IPS DF 6.9 (cell line): ENCODE measurements at regions not wholly inside any gene's neighbourhood (a gene's known extent, or its start where the extent isn't known, plus 50 kb on each side); places are given as distances from the start of the nearest gene placed in this dataset.

Source experiments
- DNase-seq: peaks from one replicate; pipeline ENCODE4 v3.0.0-alpha.2; 2013; ENCODE audit warnings: low read depth, low spot score
- H3K27ac ChIP-seq: one replicate; pipeline ENCODE4 v1.5.1; 2013; ENCODE audit warnings: low read length, control low read depth
- H3K27me3 ChIP-seq: 2 replicates; pipeline ENCODE4 v1.6.1; 2013; ENCODE audit warnings: mild to moderate bottlenecking, low read length; ENCODE audit not compliant: control insufficient read depth, insufficient read depth
- H3K36me3 ChIP-seq: 2 replicates; pipeline ENCODE4 v1.6.1; 2013; ENCODE audit warnings: low read length; ENCODE audit not compliant: control insufficient read depth, insufficient read depth
- H3K4me1 ChIP-seq: 2 replicates; pipeline ENCODE4 v1.6.1; 2013; ENCODE audit warnings: low read length; ENCODE audit not compliant: control insufficient read depth, insufficient read depth
- H3K4me3 ChIP-seq: 2 replicates; pipeline ENCODE4 v1.5.1; 2013; ENCODE audit warnings: mild to moderate bottlenecking, low read length
- H3K9me3 ChIP-seq: 2 replicates; pipeline ENCODE4 v1.6.1; 2013; ENCODE audit warnings: low read length, inconsistent platforms; ENCODE audit not compliant: control insufficient read depth, insufficient read depth
- WGBS: extraction: QIAGEN DNeasy Blood & Tissue Kit; methylation state at CpG from one replicate; pipeline ENCODE4 v1.1.7; 2013; ENCODE audit warnings: mixed read lengths, missing lambda C conversion rate; ENCODE audit not compliant: insufficient read length, insufficient coverage; 5-methylcytosine and 5-hydroxymethylcytosine counted together

DNA sequence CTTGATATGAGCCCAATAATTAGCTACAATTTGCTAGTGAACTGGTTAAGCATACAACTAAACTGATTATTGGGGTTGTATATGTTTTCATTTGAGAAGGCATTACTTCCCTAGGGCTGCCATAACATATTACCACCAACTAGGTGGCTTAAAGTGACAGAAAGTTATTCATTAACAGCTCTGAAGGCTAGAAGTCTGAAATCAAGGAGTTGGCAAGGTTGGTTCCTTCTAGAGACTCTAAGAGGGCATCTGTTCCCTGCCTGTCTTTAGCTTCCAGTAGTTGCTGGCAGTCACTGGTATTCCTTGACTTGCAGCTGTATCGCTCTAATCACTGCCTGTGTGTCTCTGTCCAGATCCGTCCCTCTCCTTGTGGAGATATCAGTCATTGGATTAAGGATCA lies 86.3 kb downstream of the LHX9 start:
- no peaks in the 10 kb centered on the region for H3K27me3 ChIP-seq
- no peak for DNase-seq
- no CpG with 5 or more reads among the region's 2 CpGs for WGBS
- no peaks in the 10 kb centered on the region for H3K36me3 ChIP-seq
- H3K4me1 ChIP-seq: no peaks in the 10 kb centered on the region
- H3K9me3 ChIP-seq: no peaks in the 10 kb centered on the region
- no peak overlapping the region for H3K27ac ChIP-seq
- H3K4me3 ChIP-seq: no peak overlapping the region

- no peaks in the 10 kb centered on the region for H3K36me3 ChIP-seq
- H3K9me3 ChIP-seq: no peaks in the 10 kb centered on the region
- DNase-seq: no peak
- no peak overlapping the region for H3K27ac ChIP-seq
- no CpG with 5 or more reads among the region's 1 CpG for WGBS
- no peaks in the 10 kb centered on the region for H3K4me1 ChIP-seq
- no peak overlapping the region for H3K4me3 ChIP-seq
- no peaks in the 10 kb centered on the region for H3K27me3 ChIP-seq
Measured at GRCh38 chr1:198007011-198007410, 89.8 kb downstream of the LHX9 start.

- Histone ChIP-seq H3K36me3 (no peaks in the 10 kb centered on the region), H3K27me3 (no peaks in the 10 kb centered on the region), H3K4me3 (no peak overlapping the region), H3K27ac (no peak overlapping the region), H3K9me3 (no peaks in the 10 kb centered on the region), H3K4me1 (no peaks in the 10 kb centered on the region)
- WGBS: no CpG with 5 or more reads among the region's 5 CpGs
- no peak for DNase-seq
Measured at GRCh38 chr1:198007687-198008607, 90.8 kb downstream of the LHX9 start.

DNA sequence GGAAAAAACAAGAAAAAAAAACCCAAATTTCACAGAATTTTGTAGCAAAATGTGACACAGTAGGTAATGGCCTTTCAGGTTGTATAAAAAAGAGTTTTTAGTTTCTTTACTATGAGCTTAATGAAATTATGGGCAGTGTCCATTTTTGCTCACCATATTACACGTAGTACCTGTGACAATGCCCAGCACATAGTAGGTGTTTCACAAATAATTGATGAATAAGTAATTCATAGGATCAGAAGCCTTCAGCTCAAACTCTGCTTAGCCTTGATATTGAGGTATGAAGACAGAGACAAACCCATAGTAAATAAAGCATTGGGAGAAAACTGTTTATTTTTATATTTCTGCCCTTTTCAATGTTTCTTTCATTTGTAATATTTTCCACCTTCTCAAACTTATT lies 97.2 kb downstream of the LHX9 start:
- no peaks in the 10 kb centered on the region for H3K9me3 ChIP-seq
- no peak for DNase-seq
- H3K27me3 ChIP-seq: no peaks in the 10 kb centered on the region
- no peak overlapping the region for H3K27ac ChIP-seq
- H3K36me3 ChIP-seq: no peaks in the 10 kb centered on the region
- H3K4me3 ChIP-seq: no peak overlapping the region
- no peaks in the 10 kb centered on the region for H3K4me1 ChIP-seq
- WGBS: no CpG with 5 or more reads among the region's 1 CpG

GRCh38 chr1:198015309-198015708 lies 98.1 kb downstream of the LHX9 start:
- H3K27ac ChIP-seq: no peak overlapping the region
- no peak overlapping the region for H3K4me3 ChIP-seq
- no peaks in the 10 kb centered on the region for H3K4me1 ChIP-seq
- H3K36me3 ChIP-seq: no peaks in the 10 kb centered on the region
- no peaks in the 10 kb centered on the region for H3K9me3 ChIP-seq
- no peak for DNase-seq
- H3K27me3 ChIP-seq: no peaks in the 10 kb centered on the region

- no peaks in the 10 kb centered on the region for H3K27me3 ChIP-seq
- H3K9me3 ChIP-seq: no peaks in the 10 kb centered on the region
- no peaks in the 10 kb centered on the region for H3K36me3 ChIP-seq
- no peak overlapping the region for H3K27ac ChIP-seq
- H3K4me3 ChIP-seq: no peak overlapping the region
- DNase-seq: no peak
- WGBS: no CpG with 5 or more reads among the region's 1 CpG
- no peaks in the 10 kb centered on the region for H3K4me1 ChIP-seq
Measured at GRCh38 chr1:198018529-198018928, 101.4 kb downstream of the LHX9 start.

DNA sequence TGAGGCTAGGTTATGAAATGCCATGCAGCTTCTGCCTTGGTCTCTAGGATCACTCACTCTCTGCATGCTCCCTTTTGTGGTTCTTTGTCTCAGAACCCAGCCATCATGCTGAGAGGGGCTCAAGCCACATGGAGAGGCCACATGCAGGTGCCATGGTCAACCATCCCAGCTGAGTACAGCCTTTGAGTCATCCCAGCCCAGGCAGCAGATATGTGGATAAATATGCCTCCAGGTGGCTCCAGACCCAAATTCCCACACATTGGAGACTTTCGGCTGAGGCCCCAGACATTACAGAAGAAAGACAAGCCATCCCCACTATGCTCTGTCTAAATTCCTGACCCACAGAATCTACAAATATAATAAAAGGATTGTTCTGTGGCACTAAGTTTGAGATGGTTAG lies 102.0 kb downstream of the LHX9 start:
- no peak overlapping the region for H3K4me3 ChIP-seq
- H3K27me3 ChIP-seq: no peaks in the 10 kb centered on the region
- DNase-seq: no peak
- no peaks in the 10 kb centered on the region for H3K4me1 ChIP-seq
- no peak overlapping the region for H3K27ac ChIP-seq
- no peaks in the 10 kb centered on the region for H3K9me3 ChIP-seq
- H3K36me3 ChIP-seq: no peaks in the 10 kb centered on the region
- no CpG with 5 or more reads among the region's 1 CpG for WGBS

DNA sequence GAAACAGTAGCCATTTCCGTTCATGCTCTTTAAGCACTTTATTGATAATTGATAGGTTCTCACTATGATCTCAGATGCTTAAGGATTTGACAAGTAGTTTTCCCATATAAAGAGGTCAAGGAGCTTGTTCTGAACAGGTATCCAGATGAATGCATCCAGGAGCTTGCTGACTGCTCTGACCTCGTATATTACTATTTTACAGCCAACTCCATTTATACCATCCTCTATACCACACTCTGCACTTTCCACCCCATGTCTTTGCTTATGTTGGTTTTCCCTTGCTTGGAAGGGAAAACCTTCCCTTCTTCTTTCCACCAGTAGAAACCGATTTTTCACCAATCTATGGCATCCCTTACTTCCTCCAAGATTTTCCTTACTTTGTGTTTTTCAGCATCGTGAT lies 107.2 kb downstream of the LHX9 start:
- Histone ChIP-seq H3K4me1 (no peaks in the 10 kb centered on the region), H3K27me3 (no peaks in the 10 kb centered on the region), H3K27ac (no peak overlapping the region), H3K9me3 (no peaks in the 10 kb centered on the region), H3K36me3 (no peaks in the 10 kb centered on the region), H3K4me3 (no peak overlapping the region)
- WGBS: no CpG with 5 or more reads among the region's 4 CpGs
- DNase-seq: no peak

GRCh38 chr1:198024782-198025181 lies 107.6 kb downstream of the LHX9 start:
- H3K36me3 ChIP-seq: no peaks in the 10 kb centered on the region
- H3K4me3 ChIP-seq: no peak overlapping the region
- no peak overlapping the region for H3K27ac ChIP-seq
- no peaks in the 10 kb centered on the region for H3K4me1 ChIP-seq
- no peak for DNase-seq
- no peaks in the 10 kb centered on the region for H3K9me3 ChIP-seq
- no peaks in the 10 kb centered on the region for H3K27me3 ChIP-seq

GRCh38 chr1:198030682-198031081 lies 113.5 kb downstream of the LHX9 start:
- WGBS: no CpG with 5 or more reads among the region's 2 CpGs
- Histone ChIP-seq H3K4me1 (no peaks in the 10 kb centered on the region), H3K27ac (no peak overlapping the region), H3K27me3 (no peaks in the 10 kb centered on the region), H3K9me3 (no peaks in the 10 kb centered on the region), H3K36me3 (no peaks in the 10 kb centered on the region), H3K4me3 (no peak overlapping the region)
- no peak for DNase-seq

DNA sequence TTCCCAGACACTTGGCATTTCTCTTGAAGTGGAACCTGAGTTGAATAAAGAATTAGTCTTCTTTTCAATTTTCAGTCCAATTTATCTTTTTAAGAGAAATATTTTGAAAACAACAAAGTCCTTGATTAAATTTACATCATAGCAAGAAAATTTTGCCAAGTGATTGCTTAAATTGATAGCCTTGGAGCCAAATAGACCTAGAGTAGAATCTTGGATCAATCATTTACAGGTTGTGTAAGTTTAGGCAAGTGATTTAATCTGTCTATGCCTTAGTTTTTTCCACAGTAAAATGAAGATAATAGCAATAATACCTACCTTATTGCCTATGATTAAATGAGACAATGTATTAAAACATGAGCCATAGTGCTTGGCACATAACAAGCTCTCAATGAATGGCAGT lies 113.9 kb downstream of the LHX9 start:
- Histone ChIP-seq H3K36me3 (no peaks in the 10 kb centered on the region), H3K27ac (no peak overlapping the region), H3K9me3 (no peaks in the 10 kb centered on the region), H3K27me3 (no peaks in the 10 kb centered on the region), H3K4me1 (no peaks in the 10 kb centered on the region), H3K4me3 (no peak overlapping the region)
- DNase-seq: no peak
